ENCODE measurements at regions not wholly inside any gene's neighbourhood (a gene's known extent, or its start where the extent isn't known, plus 50 kb on each side); places are given as distances from the start of the nearest gene placed in this dataset.

GRCh38 chr2:78614726-78615125 lies 410.8 kb upstream of the REG3G start:
- no peak for DNase-seq
- Histone ChIP-seq H3K9me3 (peaks cover 0 to 11% (median 0%) of the 10 kb centered on the region in 11 donors), H3K4me3 (no peak overlapping the region), H3K4me1 (no peaks in the 10 kb centered on the region), H3K27ac (no peak overlapping the region), H3K36me3 (no peaks in the 10 kb centered on the region), H3K27me3 (no peaks in the 10 kb centered on the region)
- ATAC-seq, result no peak
- TF ChIP-seq, protein P1, sequence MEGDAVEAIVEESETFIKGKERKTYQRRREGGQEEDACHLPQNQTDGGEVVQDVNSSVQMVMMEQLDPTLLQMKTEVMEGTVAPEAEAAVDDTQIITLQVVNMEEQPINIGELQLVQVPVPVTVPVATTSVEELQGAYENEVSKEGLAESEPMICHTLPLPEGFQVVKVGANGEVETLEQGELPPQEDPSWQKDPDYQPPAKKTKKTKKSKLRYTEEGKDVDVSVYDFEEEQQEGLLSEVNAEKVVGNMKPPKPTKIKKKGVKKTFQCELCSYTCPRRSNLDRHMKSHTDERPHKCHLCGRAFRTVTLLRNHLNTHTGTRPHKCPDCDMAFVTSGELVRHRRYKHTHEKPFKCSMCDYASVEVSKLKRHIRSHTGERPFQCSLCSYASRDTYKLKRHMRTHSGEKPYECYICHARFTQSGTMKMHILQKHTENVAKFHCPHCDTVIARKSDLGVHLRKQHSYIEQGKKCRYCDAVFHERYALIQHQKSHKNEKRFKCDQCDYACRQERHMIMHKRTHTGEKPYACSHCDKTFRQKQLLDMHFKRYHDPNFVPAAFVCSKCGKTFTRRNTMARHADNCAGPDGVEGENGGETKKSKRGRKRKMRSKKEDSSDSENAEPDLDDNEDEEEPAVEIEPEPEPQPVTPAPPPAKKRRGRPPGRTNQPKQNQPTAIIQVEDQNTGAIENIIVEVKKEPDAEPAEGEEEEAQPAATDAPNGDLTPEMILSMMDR (IDR thresholded peaks at IDR 0.05), result no peak
- intact Hi-C loops (cut with DNase I), result no loop called here
- 65 to 68% methylated on average over 1 of the region's 1 CpG for WGBS, 2 donors

- DNase-seq (no peak), ATAC-seq (no peak)
- intact Hi-C loops (cut with DNase I), result no loop called here
- Histone ChIP-seq H3K4me1 (no peaks in the 10 kb centered on the region), H3K27ac (no peak overlapping the region), H3K9me3 (peaks cover 0 to 11% (median 0%) of the 10 kb centered on the region in 11 donors), H3K36me3 (no peaks in the 10 kb centered on the region), H3K27me3 (no peaks in the 10 kb centered on the region), H3K4me3 (no peak overlapping the region)
- TF ChIP-seq, protein P1 (IDR thresholded peaks at IDR 0.05), result no peak
- 72 to 77% methylated on average over 2 of the region's 2 CpGs for WGBS, 2 donors
These were observed 409.5 kb upstream of the REG3G start for GRCh38 chr2:78615956-78616355.

GRCh38 chr2:78634425-78634824 lies 391.1 kb upstream of the REG3G start:
- Histone ChIP-seq H3K4me1 (no peaks in the 10 kb centered on the region), H3K27ac (no peak overlapping the region), H3K9me3 (peaks cover 0 to 4% (median 0%) of the 10 kb centered on the region in 11 donors), H3K4me3 (no peak overlapping the region), H3K36me3 (no peaks in the 10 kb centered on the region), H3K27me3 (no peaks in the 10 kb centered on the region)
- ATAC-seq (no peak), DNase-seq (no peak)
- intact Hi-C loops (cut with DNase I), result no loop called here
- TF ChIP-seq, protein P1 (IDR thresholded peaks at IDR 0.05), result no peak
- 57 to 63% methylated on average over 2 of the region's 2 CpGs for WGBS, 2 donors

GRCh38 chr2:78644854-78645253 lies 380.6 kb upstream of the REG3G start:
- ATAC-seq (no peak), DNase-seq (no peak)
- Histone ChIP-seq H3K4me1 (no peaks in the 10 kb centered on the region), H3K27me3 (no peaks in the 10 kb centered on the region), H3K36me3 (no peaks in the 10 kb centered on the region), H3K27ac (no peak overlapping the region), H3K4me3 (no peak overlapping the region), H3K9me3 (no peaks in the 10 kb centered on the region)
- intact Hi-C loops (cut with DNase I), result no loop called here
- TF ChIP-seq, protein P1 (IDR thresholded peaks at IDR 0.05), result no peak
- WGBS, 2 donors, result 59 to 60% methylated on average over 1 of the region's 1 CpG
